GM10266 (cell line): ENCODE measurements at regions not wholly inside any gene's neighbourhood (a gene's known extent, or its start where the extent isn't known, plus 50 kb on each side); places are given as distances from the start of the nearest gene placed in this dataset.

Experiments
- DNase-seq: peaks from one replicate; pipeline ENCODE4 v3.0.0; 2012; ENCODE audit errors: extremely low spot score
- TF ChIP-seq, protein P1 (sequence below): IDR thresholded peaks from 2 replicates; pipeline ENCODE4 v1.5.1; 2012; ENCODE audit warnings: mild to moderate bottlenecking, low read depth; ENCODE audit not compliant: control insufficient read depth, insufficient read depth; ENCODE audit errors: missing control alignments

DNA sequence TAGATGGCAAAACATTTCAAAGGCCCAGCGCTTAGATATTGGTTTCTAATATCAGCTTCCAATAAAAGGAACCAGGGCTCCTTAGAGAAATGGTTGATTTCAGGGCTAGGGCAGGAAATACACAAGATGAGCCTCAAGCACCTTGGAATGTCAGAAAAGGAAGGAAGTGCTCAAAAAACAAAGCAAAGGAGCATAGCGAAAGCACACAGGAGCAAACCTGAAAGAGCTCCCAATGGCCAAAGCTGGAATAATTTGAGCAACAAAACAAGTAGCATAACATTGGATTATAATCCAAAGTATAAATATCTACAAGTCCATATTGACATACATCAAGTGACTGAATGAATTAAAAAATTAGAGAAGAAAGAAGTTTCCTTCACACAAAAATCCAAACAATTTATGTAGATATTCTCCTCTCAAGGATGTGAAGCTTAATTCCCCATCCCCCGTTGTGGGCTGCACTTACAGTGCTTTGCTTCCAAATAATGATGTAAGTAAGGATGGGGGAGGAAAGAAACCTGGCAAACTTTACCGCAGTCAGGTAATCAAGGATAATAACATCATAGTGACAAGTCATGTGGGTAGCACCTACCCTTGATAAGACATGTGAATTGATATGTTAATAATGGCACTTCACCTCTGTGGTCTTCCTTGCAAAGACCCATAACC lies 132.9 kb upstream of the DST start:
- DNase-seq = no peak
- TF ChIP-seq, protein P1, sequence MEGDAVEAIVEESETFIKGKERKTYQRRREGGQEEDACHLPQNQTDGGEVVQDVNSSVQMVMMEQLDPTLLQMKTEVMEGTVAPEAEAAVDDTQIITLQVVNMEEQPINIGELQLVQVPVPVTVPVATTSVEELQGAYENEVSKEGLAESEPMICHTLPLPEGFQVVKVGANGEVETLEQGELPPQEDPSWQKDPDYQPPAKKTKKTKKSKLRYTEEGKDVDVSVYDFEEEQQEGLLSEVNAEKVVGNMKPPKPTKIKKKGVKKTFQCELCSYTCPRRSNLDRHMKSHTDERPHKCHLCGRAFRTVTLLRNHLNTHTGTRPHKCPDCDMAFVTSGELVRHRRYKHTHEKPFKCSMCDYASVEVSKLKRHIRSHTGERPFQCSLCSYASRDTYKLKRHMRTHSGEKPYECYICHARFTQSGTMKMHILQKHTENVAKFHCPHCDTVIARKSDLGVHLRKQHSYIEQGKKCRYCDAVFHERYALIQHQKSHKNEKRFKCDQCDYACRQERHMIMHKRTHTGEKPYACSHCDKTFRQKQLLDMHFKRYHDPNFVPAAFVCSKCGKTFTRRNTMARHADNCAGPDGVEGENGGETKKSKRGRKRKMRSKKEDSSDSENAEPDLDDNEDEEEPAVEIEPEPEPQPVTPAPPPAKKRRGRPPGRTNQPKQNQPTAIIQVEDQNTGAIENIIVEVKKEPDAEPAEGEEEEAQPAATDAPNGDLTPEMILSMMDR = no peak

DNA sequence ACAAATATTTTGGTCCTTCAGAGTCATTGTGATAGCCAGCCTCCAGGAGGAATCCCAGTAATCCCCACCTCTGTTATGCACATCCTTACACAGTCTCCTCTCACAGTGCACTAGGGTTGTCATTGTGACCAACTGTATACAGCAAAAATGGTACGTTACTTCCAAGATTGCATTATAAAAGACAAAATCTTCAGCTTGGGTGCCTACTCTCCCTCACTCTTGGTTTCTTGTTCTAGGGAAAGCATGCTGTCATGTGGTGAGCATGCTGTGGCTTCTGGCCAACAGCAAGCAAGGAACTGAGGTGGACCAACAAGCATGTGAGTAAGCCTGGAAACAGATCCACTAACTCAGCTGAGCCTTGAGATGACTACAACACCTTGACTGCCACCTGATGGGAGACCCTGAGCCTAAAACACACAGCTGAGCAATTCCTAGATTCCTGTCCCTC lies 130.1 kb upstream of the DST start:
- TF ChIP-seq, protein P1 = no peak
- DNase-seq = no peak

DNA sequence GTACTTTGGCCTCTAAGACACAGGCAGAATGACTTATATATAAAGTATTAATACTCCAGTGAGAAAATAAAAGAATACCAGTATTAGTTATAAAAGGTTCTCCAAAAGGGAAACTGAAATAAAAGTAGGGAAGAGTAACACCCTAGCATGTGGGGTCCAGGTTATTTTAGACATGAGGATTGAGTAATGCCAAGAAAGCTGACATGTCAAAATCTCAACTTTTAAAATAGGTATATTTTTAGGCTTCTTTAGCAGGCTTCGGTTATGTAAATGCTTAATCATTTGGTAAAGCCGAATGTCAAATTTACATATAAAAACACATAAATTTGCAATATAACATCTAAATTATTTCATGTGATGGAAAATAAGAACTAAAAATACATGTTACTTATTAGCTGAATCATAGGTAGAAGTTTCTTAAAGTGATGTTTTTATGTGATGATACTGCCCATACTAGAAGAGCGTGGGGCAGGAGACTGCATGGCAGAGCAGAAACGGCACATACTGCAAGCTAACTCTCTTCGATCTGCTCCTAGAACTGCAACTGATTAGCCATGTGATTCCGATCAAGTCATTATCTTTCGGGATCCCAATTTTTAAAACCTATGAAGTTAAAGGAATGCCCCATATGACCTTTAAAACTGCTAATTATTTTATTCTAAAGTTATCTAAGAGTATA lies 129.4 kb upstream of the DST start:
- no peak for DNase-seq
- TF ChIP-seq, protein P1 = no peak

DNA sequence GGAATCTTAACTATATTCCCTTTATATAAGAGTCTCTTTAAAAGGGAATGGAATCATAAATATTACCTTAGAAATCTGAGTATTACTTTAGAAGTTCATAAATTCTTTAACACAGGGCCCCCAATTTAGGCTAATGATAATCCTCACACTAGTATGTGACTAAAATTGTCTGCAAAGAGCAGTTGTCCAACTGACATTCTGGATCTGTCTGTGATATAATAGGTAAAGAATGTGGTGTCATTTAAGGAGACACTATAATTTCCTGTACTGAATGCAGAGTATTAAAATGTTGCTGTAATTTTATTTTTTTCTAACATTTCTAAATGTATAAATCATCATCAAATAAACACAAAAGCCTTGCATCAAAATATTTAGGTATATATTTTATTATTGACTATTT lies 128.5 kb upstream of the DST start:
- TF ChIP-seq, protein P1 = no peak
- DNase-seq = no peak

DNA sequence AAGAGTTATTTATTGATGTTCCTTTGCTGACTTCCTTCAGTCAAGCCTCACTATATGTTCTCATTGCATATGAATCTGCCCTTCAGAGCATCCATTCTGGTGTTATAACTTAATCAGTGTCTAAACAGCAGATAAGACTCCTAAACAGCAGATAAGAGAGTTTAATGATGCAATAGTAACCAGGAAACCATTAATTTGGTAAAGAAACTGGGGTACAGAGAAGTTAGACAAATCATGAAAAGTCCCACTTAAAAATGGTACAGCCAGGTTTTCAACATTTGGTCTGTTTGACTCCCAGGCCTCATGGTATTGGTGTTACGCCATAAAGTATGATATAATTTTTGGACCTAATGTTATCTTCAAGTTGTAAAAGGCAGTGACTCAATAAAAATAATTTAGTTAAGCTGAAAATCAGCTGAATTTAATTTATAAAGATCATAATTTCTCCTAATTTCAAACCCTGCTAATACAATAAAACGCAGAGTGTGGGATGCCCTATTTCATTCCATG lies 127.4 kb upstream of the DST start:
- DNase-seq = no peak
- TF ChIP-seq, protein P1 = no peak

DNA sequence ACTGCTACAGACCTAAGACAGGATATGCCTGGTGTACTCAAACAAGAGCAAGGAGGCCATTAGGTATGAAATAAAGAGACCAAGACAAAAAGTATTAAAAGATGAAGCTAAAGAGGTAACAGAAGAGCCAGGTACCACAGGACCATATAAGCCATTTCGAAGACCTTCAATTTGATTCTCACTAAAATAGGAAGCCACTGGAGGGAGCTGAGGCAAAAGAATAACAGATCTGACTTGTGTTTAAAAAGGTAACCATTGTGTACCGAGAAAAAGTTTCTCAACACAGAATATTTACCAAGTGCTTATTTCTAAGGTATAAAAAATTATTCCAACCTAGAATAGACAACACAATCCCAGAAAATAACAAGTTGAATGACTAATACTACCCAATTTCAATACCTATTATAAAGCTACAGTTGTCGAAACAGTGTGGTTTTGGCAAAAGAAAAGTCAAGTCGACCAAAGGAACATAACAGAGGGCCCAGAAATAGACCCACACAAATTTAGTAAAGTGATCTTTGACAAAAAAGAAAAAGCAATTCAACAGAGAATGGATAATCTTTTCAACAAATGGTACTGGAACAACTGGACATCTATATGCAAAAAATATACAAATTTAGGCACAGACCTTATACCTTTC lies 125.3 kb upstream of the DST start:
- TF ChIP-seq, protein P1 = peak; percentile 37
- no peak for DNase-seq

DNA sequence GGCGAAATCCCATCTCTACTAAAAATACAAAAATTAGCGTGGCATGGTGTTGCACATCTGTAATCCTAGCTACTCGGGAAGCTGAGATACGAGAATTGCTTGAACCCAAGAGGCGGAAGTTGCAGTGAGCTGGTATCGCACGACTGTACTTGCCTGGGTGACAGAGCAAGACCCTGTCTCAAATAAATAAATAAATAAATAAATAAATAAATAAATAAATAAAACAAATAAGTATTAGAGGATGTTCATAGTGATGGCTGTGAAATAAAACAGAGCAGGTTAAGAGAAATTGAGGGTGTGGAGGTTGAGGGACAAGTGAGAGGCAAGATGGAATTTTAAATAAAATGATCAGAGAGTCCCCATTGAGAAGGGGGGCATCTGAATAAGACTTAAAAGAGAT lies 124.7 kb upstream of the DST start:
- TF ChIP-seq, protein P1 = no peak
- DNase-seq = no peak
